Esophagus squamous epithelium (tissue), 5 donors: ENCODE measurements at regions not wholly inside any gene's neighbourhood (a gene's known extent, or its start where the extent isn't known, plus 50 kb on each side); places are given as distances from the start of the nearest gene placed in this dataset.
A peak's percentile ranks its signal among the peaks of the same experiment; 100 is the strongest.

ENCODE experiments used
- DNase-seq: peaks from one replicate; lab custom pipeline; 2025; lab: John Stamatoyannopoulos, UW
- H3K27ac ChIP-seq, 4 donors: fragments of 200-600 bp; sonication (generic); one replicate each; pipeline ENCODE4 v1.5.1; 2016 to 2019; ENCODE audit warnings: mild to moderate bottlenecking in 1 of 4
- H3K27me3 ChIP-seq, 4 donors: fragments of 200-600 bp; sonication (generic); 1 replicate in 3 of 4; 2 replicates in 1 of 4; pipeline versions ENCODE4 v1.5.1 to v1.6.0; 2017 to 2021; ENCODE audit warnings: antibody characterized with exemption in 1 of 4
- H3K36me3 ChIP-seq, 3 donors: fragments of 200-600 bp; sonication (generic); one replicate each; pipeline ENCODE4 v1.5.1; 2016 to 2019
- H3K4me1 ChIP-seq, 3 donors: fragments of 200-600 bp; sonication (generic); one replicate each; pipeline ENCODE4 v1.5.1; 2017 to 2019
- H3K4me3 ChIP-seq, 4 donors: fragments of 200-600 bp; sonication (generic); 1 replicate in 3 of 4; 2 replicates in 1 of 4; pipeline ENCODE4 v1.5.1; 2016 to 2019; ENCODE audit warnings: mild to moderate bottlenecking in 2 of 4, moderate library complexity in 1 of 4
- H3K9me3 ChIP-seq, 3 donors: fragments of 200-600 bp; sonication (generic); one replicate each; pipeline ENCODE4 v1.5.1; 2016 to 2019
- POLR2A ChIP-seq, 4 donors: fragments of 450-650 bp; IDR thresholded peaks; one replicate each; pipeline ENCODE4 v1.6.1; 2017; ENCODE audit warnings: antibody characterized with exemption in 4 of 4, mild to moderate bottlenecking in 4 of 4, moderate library complexity in 3 of 4
- WGBS, 2 donors: methylation state at CpG; one replicate each; pipeline ENCODE4 v1.1.5; 2018; 5-methylcytosine and 5-hydroxymethylcytosine counted together
- intact Hi-C: fragments of 100-400 bp; cut with DNase I; formaldehyde crosslinking; loops from one replicate; pipeline ENCODE4 v1.15.0; 2022
- TF ChIP-seq, protein P1 (sequence below), 6 experiments: fragments of 450-650 bp in 4 of 6; fragments of 200-600 bp in 2 of 6; sonication (generic) in 2 of 6; IDR thresholded peaks; one replicate each; pipeline ENCODE4 v1.5.1; 2016 to 2019; ENCODE audit warnings: antibody characterized with exemption in 6 of 6, mild to moderate bottlenecking in 4 of 6, moderate library complexity in 4 of 6
- donor health status: DM: yes; HTN: yes; CAD: no.

DNA sequence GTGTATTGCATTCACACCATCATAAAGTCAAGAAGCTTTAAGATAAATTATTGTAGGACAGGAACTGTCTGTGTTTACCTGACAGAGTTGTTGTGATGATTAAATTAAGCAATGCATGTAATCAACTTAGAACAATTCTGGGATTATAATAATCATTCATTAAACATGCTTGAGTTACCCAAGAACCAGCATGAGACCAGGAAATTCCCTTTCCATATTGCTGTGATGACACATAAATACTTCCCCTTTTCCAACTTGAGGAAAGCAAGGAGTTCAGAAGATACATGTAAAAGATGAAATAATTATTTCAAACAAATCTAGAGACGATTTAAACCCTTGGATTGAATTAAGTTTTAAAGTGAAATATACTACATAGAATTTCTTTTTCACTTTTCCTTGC is 404.4 kb downstream of the GJA1 start:
- 31 to 50% methylated on average over 1 of the region's 1 CpG for WGBS, 2 donors
- Histone ChIP-seq H3K27me3 (no peaks in the 10 kb centered on the region), H3K4me1 (peaks cover 0 to 20% (median 0%) of the 10 kb centered on the region in 3 donors), H3K9me3 (no peaks in the 10 kb centered on the region), H3K36me3 (no peaks in the 10 kb centered on the region), H3K4me3 (no peak overlapping the region), H3K27ac (no peak overlapping the region)
- TF ChIP-seq POLR2A (IDR thresholded peaks at IDR 0.05): no peak
- TF ChIP-seq, protein P1, sequence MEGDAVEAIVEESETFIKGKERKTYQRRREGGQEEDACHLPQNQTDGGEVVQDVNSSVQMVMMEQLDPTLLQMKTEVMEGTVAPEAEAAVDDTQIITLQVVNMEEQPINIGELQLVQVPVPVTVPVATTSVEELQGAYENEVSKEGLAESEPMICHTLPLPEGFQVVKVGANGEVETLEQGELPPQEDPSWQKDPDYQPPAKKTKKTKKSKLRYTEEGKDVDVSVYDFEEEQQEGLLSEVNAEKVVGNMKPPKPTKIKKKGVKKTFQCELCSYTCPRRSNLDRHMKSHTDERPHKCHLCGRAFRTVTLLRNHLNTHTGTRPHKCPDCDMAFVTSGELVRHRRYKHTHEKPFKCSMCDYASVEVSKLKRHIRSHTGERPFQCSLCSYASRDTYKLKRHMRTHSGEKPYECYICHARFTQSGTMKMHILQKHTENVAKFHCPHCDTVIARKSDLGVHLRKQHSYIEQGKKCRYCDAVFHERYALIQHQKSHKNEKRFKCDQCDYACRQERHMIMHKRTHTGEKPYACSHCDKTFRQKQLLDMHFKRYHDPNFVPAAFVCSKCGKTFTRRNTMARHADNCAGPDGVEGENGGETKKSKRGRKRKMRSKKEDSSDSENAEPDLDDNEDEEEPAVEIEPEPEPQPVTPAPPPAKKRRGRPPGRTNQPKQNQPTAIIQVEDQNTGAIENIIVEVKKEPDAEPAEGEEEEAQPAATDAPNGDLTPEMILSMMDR (IDR thresholded peaks at IDR 0.05): no peak
- intact Hi-C loops: loop anchor here (10.0 kb wide), 1 partner anchor 405 kb away; the partner anchor contains the start of gene GJA1
- DNase-seq: no peak

DNA sequence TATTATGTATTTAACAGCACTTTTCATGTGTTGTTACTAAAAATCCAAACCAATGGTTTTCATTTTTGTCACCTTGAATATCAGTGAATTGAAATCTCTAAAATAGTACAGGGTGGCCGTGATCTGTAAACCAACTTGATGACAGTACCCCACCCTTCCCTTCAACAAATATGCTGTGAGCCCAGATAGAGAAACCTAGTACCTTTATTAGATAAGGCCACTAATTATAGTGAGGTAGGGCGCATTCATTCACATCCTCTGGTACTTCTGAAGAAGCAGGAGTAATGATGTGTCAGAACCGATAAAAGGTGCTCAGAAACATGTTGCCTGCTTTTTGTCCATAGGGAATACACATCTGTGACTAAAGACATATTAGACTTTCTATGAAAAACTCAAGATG is 409.5 kb downstream of the GJA1 start:
- WGBS, 2 donors: 79 to 91% methylated on average over 3 of the region's 3 CpGs
- Histone ChIP-seq H3K36me3 (no peaks in the 10 kb centered on the region), H3K27me3 (no peaks in the 10 kb centered on the region), H3K4me3 (no peak overlapping the region), H3K9me3 (no peaks in the 10 kb centered on the region), H3K4me1 (peaks cover 0 to 13% (median 0%) of the 10 kb centered on the region in 3 donors), H3K27ac (no peak overlapping the region)
- no peak for DNase-seq
- intact Hi-C loops: loop anchor here (10.0 kb wide), 1 partner anchor 410 kb away; the partner anchor contains the start of gene GJA1
- TF ChIP-seq, protein P1 (IDR thresholded peaks at IDR 0.05): no peak
- no peak for TF ChIP-seq POLR2A (IDR thresholded peaks at IDR 0.05)

DNA sequence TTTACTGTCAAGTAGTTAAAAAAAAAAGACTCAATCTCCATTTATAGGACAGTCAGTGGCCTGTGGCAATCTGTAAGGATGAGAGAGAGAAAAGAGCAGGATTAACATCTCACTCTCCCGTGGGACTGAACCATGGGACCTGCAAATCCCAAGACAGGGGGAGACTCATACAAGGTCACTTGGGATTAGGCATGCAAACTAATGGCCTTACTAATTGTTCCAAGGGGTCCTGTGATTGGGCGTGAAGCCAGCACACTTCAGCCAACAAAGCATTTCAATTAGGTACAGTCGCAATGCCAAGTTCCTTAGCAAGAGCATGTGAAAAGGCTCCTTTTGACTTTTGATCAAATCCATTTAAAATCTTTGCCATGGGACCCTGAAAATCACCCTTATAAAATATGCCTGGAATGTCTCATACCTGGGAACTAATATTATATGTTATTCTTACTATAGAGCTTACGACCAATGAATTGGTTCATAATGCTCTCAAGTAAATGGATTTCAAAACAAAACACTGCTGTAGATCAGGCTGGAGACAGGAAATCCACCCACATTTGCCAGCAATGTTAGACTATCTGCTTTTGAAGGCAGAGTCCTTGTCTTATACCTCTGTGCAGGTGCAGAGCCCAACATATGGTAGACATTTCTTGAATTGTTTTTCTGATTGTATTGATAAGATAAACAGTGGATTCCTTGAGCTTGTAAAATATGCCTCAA is 412.5 kb downstream of the GJA1 start:
- H3K27ac ChIP-seq: no peak overlapping the region
- no peaks in the 10 kb centered on the region for H3K36me3 ChIP-seq
- no peaks in the 10 kb centered on the region for H3K27me3 ChIP-seq
- no peaks in the 10 kb centered on the region for H3K9me3 ChIP-seq
- WGBS, 2 donors: 67 to 69% methylated on average over 4 of the region's 4 CpGs
- no peak overlapping the region for H3K4me3 ChIP-seq
- peaks cover 0 to 27% (median 4%) of the 10 kb centered on the region in 3 donors for H3K4me1 ChIP-seq
- TF ChIP-seq, protein P1 (IDR thresholded peaks at IDR 0.05): no peak
- no peak for TF ChIP-seq POLR2A (IDR thresholded peaks at IDR 0.05)
- no peak for DNase-seq
- intact Hi-C loops: loop anchor here (10.0 kb wide), 1 partner anchor 413 kb away; the partner anchor contains the start of gene GJA1

DNA sequence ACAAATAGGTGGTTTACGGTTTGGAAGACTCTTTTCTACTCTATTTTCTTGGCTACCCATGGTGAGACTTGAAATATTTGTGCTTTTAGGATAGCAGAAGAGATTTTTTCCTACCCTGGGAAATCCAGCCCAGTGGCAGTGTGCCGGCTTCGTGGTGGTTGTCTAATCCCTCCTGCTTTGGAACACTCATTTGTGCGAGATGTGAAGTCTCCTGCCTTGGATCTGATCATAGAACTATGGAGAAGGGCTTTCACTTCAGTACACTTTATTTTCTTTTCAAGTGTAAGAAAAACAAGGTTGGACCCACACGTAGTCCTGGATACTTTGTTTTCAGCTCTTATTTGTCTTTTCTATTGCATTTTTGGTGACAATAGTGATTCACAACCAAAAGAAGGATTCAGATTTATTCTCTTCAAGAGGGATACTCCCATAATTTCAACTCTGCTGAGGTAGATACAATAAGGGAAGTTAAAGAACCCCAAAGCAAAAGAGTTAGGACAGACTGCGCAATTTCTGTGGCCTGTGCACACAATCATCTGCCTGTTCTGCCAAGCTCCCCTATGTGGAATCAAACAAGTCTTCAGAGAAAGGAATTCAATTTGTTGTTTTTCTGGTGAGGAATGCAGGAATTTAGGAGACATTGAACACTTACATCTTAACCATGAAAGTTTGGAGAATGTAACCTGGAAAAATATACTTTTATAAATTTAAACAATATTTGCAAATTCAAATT is 413.2 kb downstream of the GJA1 start:
- peaks cover 0 to 27% (median 4%) of the 10 kb centered on the region in 3 donors for H3K4me1 ChIP-seq
- 80 to 81% methylated on average over 6 of the region's 6 CpGs for WGBS, 2 donors
- H3K27ac ChIP-seq: no peak overlapping the region
- no peak for DNase-seq
- no peak overlapping the region for H3K4me3 ChIP-seq
- no peaks in the 10 kb centered on the region for H3K27me3 ChIP-seq
- intact Hi-C loops: loop anchor here (10.0 kb wide), 1 partner anchor 414 kb away; the partner anchor contains the start of gene GJA1
- no peaks in the 10 kb centered on the region for H3K36me3 ChIP-seq
- no peaks in the 10 kb centered on the region for H3K9me3 ChIP-seq
- TF ChIP-seq POLR2A (IDR thresholded peaks at IDR 0.05): no peak
- TF ChIP-seq, protein P1 (IDR thresholded peaks at IDR 0.05): no peak

DNA sequence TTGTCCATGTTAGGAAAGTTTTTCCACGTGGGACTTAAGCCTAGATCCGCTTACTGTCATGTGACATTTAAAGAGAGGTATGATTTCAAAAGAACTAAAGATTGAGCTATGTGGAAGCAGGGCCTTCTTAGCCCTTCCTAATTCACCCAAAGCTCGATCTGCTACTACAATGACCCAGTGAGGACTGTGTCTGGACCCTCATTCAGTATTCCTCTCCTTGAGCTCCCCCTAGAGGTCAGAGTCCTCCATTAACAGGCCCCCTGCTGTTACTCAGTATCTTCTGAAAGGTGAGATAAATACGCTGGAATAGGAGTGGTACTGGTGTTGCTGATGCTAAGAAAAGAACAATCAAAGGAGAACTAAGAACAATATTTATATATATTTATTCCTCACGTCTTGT is 414.0 kb downstream of the GJA1 start:
- no peak for DNase-seq
- 54 to 58% methylated on average over 5 of the region's 5 CpGs for WGBS, 2 donors
- TF ChIP-seq, protein P1 (IDR thresholded peaks at IDR 0.05): peak in 5 of 6 experiments; percentile 27 to 69 (median 51)
- TF ChIP-seq POLR2A (IDR thresholded peaks at IDR 0.05): no peak
- Histone ChIP-seq H3K9me3 (no peaks in the 10 kb centered on the region), H3K4me3 (no peak overlapping the region), H3K27me3 (no peaks in the 10 kb centered on the region), H3K36me3 (no peaks in the 10 kb centered on the region), H3K4me1 (peaks cover 0 to 27% (median 4%) of the 10 kb centered on the region in 3 donors), H3K27ac (no peak overlapping the region)
- intact Hi-C loops: loop anchor here (10.0 kb wide), 1 partner anchor 415 kb away; the partner anchor contains the start of gene GJA1
